CD14-positive monocyte (primary cell): ENCODE measurements at regions not wholly inside any gene's neighbourhood (a gene's known extent, or its start where the extent isn't known, plus 50 kb on each side); places are given as distances from the start of the nearest gene placed in this dataset.

Experiments used
- DNase-seq, 3 donors: peaks; one replicate each; pipeline ENCODE4 v3.0.0-alpha.2; 2011 to 2022
- H2AFZ ChIP-seq: 2 replicates; pipeline ENCODE4 v1.6.0; 2012; ENCODE audit warnings: mild to moderate bottlenecking, low read depth, low read length, inconsistent platforms; ENCODE audit not compliant: insufficient read depth, poor library complexity, severe bottlenecking
- H3K27ac ChIP-seq, 2 donors: 1 replicate in 1 of 2; 2 replicates in 1 of 2; pipeline ENCODE4 v1.5.1; 2012 to 2013; ENCODE audit warnings: low read length in 2 of 2, control low read depth in 1 of 2, inconsistent platforms in 1 of 2, low read depth in 1 of 2, mild to moderate bottlenecking in 1 of 2
- H3K27me3 ChIP-seq, 2 donors: one replicate each; pipeline versions ENCODE4 v1.6.0 to v1.6.1; 2011 to 2013; ENCODE audit warnings: low read length in 2 of 2; ENCODE audit not compliant: control insufficient read depth in 2 of 2, insufficient read depth in 2 of 2
- H3K36me3 ChIP-seq, 2 donors: replicated peaks in 1 of 2; 1 replicate in 1 of 2; 2 replicates in 1 of 2; pipeline versions ENCODE4 v1.5.1 to v1.6.1; 2012 to 2013; ENCODE audit warnings: low read length in 2 of 2, control low read depth in 1 of 2, inconsistent platforms in 1 of 2, mild to moderate bottlenecking in 1 of 2; ENCODE audit not compliant: insufficient read depth in 2 of 2, control insufficient read depth in 1 of 2
- H3K4me1 ChIP-seq, 2 donors: 1 replicate in 1 of 2; 2 replicates in 1 of 2; pipeline versions ENCODE4 v1.5.1 to v1.6.1; 2012 to 2013; ENCODE audit warnings: low read length in 2 of 2, control low read depth in 1 of 2, inconsistent platforms in 1 of 2, mild to moderate bottlenecking in 1 of 2, moderate library complexity in 1 of 2; ENCODE audit not compliant: insufficient read depth in 2 of 2, control insufficient read depth in 1 of 2
- H3K4me2 ChIP-seq: replicated peaks from 2 replicates; pipeline ENCODE3; 2012; ENCODE audit warnings: low read length, moderate library complexity, mild to moderate bottlenecking; ENCODE audit not compliant: poor library complexity, severe bottlenecking; ENCODE audit errors: extremely low read depth
- H3K4me3 ChIP-seq, 3 experiments: fragments of 200-600 bp in 1 of 3; sonication (generic) in 1 of 3; replicated peaks in 1 of 3; 1 replicate in 2 of 3; 2 replicates in 1 of 3; pipeline ENCODE4 v1.5.1; 2011 to 2013; ENCODE audit warnings: low read length in 3 of 3, mild to moderate bottlenecking in 3 of 3, control low read depth in 2 of 3, low read depth in 2 of 3, inconsistent platforms in 1 of 3, moderate library complexity in 1 of 3
- H3K79me2 ChIP-seq: 2 replicates; pipeline ENCODE4 v1.6.0; 2012; ENCODE audit warnings: mild to moderate bottlenecking, control low read depth, inconsistent platforms, low read length, moderate library complexity; ENCODE audit not compliant: insufficient read depth
- H3K9ac ChIP-seq: 2 replicates; pipeline ENCODE4 v1.6.0; 2017; ENCODE audit warnings: low read length, mild to moderate bottlenecking; ENCODE audit not compliant: insufficient read depth, poor library complexity, severe bottlenecking
- H3K9me3 ChIP-seq, 2 donors: replicated peaks in 1 of 2; 1 replicate in 1 of 2; 2 replicates in 1 of 2; pipeline versions ENCODE4 v1.5.1 to v1.6.1; 2012 to 2013; ENCODE audit warnings: low read length in 2 of 2, control low read depth in 1 of 2; ENCODE audit not compliant: control insufficient read depth in 1 of 2, insufficient read depth in 1 of 2
- H4K20me1 ChIP-seq: 2 replicates; pipeline ENCODE4 v1.6.0; 2012; ENCODE audit warnings: mild to moderate bottlenecking, low read length, control low read depth, moderate library complexity; ENCODE audit not compliant: insufficient read depth
- H3K27ac Mint-ChIP-seq, 7 donors: one replicate each; pipeline ENCODE4 v1.8.0; 2020; ENCODE audit warnings: mild to moderate bottlenecking in 7 of 7, mixed read lengths in 7 of 7, moderate library complexity in 6 of 7, inconsistent platforms in 2 of 7
- H3K27me3 Mint-ChIP-seq, 3 donors: one replicate each; pipeline ENCODE4 v1.8.0; 2021 to 2022; ENCODE audit warnings: low read depth in 3 of 3, mild to moderate bottlenecking in 3 of 3, mixed read lengths in 3 of 3, moderate library complexity in 3 of 3, inconsistent platforms in 1 of 3
- H3K36me3 Mint-ChIP-seq, 2 donors: one replicate each; pipeline ENCODE4 v1.8.0; 2020; ENCODE audit warnings: mixed read lengths in 2 of 2, inconsistent platforms in 1 of 2, mild to moderate bottlenecking in 1 of 2
- H3K4me1 Mint-ChIP-seq: one replicate; pipeline ENCODE4 v1.8.0; 2020; ENCODE audit warnings: mild to moderate bottlenecking, mixed read lengths
- H3K4me3 Mint-ChIP-seq, 2 donors: one replicate each; pipeline ENCODE4 v1.8.0; 2020; ENCODE audit warnings: mild to moderate bottlenecking in 2 of 2, mixed read lengths in 2 of 2, moderate library complexity in 1 of 2
- H3K9me3 Mint-ChIP-seq, 7 donors: one replicate each; pipeline ENCODE4 v1.8.0; 2020 to 2022; ENCODE audit warnings: mixed read lengths in 7 of 7, mild to moderate bottlenecking in 6 of 7, moderate library complexity in 6 of 7, inconsistent platforms in 2 of 7
- CTCF ChIP-seq: fragments of 200-600 bp; IDR thresholded peaks from one replicate; pipeline ENCODE4 v1.8.0; 2022; ENCODE audit warnings: antibody characterized with exemption, mild to moderate bottlenecking
- WGBS: methylation state at CpG from one replicate; pipeline ENCODE4 v1.1.5; 2013; ENCODE audit warnings: missing lambda C conversion rate; ENCODE audit not compliant: insufficient coverage; 5-methylcytosine and 5-hydroxymethylcytosine counted together
- intact Hi-C, 2 donors: fragments of 100-400 bp; cut with micrococcal nuclease; formaldehyde crosslinking; loops; one replicate each; pipeline versions ENCODE4 v1.15.0 to v1.15.1; 2023

- H3K4me1 Mint-ChIP-seq: no peaks in the 10 kb centered on the region
- Histone ChIP-seq H4K20me1 (no peaks in the 10 kb centered on the region), H3K9me3 (peaks cover 0 to 4% of the 10 kb centered on the region in 2 donors), H3K27ac (no peak overlapping the region), H3K79me2 (no peaks in the 10 kb centered on the region), H3K36me3 (no peaks in the 10 kb centered on the region), H2AFZ (no peak overlapping the region), H3K4me3 (no peak overlapping the region), H3K9ac (no peak overlapping the region), H3K27me3 (no peaks in the 10 kb centered on the region), H3K4me2 (no peak overlapping the region), H3K4me1 (no peaks in the 10 kb centered on the region)
- no peaks in the 10 kb centered on the region for H3K36me3 Mint-ChIP-seq
- no peak overlapping the region for H3K27ac Mint-ChIP-seq
- intact Hi-C loops: no loop called here
- peaks cover 0 to 16% (median 4%) of the 10 kb centered on the region in 7 donors for H3K9me3 Mint-ChIP-seq
- no peak for DNase-seq
- no peak overlapping the region for H3K4me3 Mint-ChIP-seq
- no peak for TF ChIP-seq CTCF
- H3K27me3 Mint-ChIP-seq: peaks cover 1 to 2% (median 2%) of the 10 kb centered on the region in 3 donors
- WGBS: 98% methylated on average over 46 of the region's 56 CpGs
Measured at GRCh38 chr2:59066787-59067399, 825.8 kb upstream of the FANCL start.

GRCh38 chr2:59047373-59047995 lies 806.4 kb upstream of the FANCL start:
- H3K27ac ChIP-seq: no peak overlapping the region
- WGBS: 100% methylated on average over 2 of the region's 4 CpGs
- Mint-ChIP-seq H3K4me1 (no peaks in the 10 kb centered on the region), H3K36me3 (no peaks in the 10 kb centered on the region), H3K4me3 (no peak overlapping the region), H3K9me3 (peaks cover 0 to 5% (median 2%) of the 10 kb centered on the region in 7 donors), H3K27me3 (no peaks in the 10 kb centered on the region), H3K27ac (no peak overlapping the region)
- no peak for TF ChIP-seq CTCF
- H3K9ac ChIP-seq: no peak overlapping the region
- H3K27me3 ChIP-seq: no peaks in the 10 kb centered on the region
- no peak overlapping the region for H2AFZ ChIP-seq
- H3K79me2 ChIP-seq: no peaks in the 10 kb centered on the region
- no peak overlapping the region for H3K4me3 ChIP-seq
- H3K9me3 ChIP-seq: no peaks in the 10 kb centered on the region
- no peak overlapping the region for H3K4me2 ChIP-seq
- intact Hi-C loops: no loop called here
- DNase-seq: no peak
- no peaks in the 10 kb centered on the region for H3K4me1 ChIP-seq
- H4K20me1 ChIP-seq: no peaks in the 10 kb centered on the region
- H3K36me3 ChIP-seq: no peaks in the 10 kb centered on the region
